DND-41 (cell line): ENCODE measurements at regions not wholly inside any gene's neighbourhood (a gene's known extent, or its start where the extent isn't known, plus 50 kb on each side); places are given as distances from the start of the nearest gene placed in this dataset.
A peak's percentile ranks its signal among the peaks of the same experiment; 100 is the strongest.

Experiments used
- ATAC-seq: fragments of 200-7000 bp; cut with Tn5 transposase; 3 replicates; pipeline ENCODE4 v1.9.1; 2021; ENCODE audit warnings: low read depth; ENCODE audit not compliant: insufficient read depth
- DNase-seq: peaks from one replicate; pipeline ENCODE4 v3.0.0-alpha.2; 2020
- H2AFZ ChIP-seq: 2 replicates; pipeline ENCODE4 v1.6.0; 2012; ENCODE audit warnings: low read depth, low read length
- H3K27ac ChIP-seq: 2 replicates; pipeline ENCODE4 v1.5.1; 2012; ENCODE audit warnings: low read length, inconsistent platforms
- H3K27me3 ChIP-seq: fragments of 200-600 bp; sonication (generic); 2 replicates; pipeline ENCODE4 v1.6.0; 2012; ENCODE audit warnings: low read length, mild to moderate bottlenecking, inconsistent platforms; ENCODE audit not compliant: insufficient read depth, poor library complexity
- H3K36me3 ChIP-seq: 2 replicates; pipeline ENCODE4 v1.5.1; 2012; ENCODE audit warnings: low read length, inconsistent platforms; ENCODE audit not compliant: insufficient read depth
- H3K4me1 ChIP-seq: 2 replicates; pipeline ENCODE4 v1.5.1; 2012; ENCODE audit warnings: mild to moderate bottlenecking, low read length; ENCODE audit not compliant: insufficient read depth
- H3K4me2 ChIP-seq: 2 replicates; pipeline ENCODE4 v1.6.0; 2012; ENCODE audit warnings: mild to moderate bottlenecking, moderate library complexity, low read length, inconsistent platforms; ENCODE audit not compliant: insufficient read depth
- H3K4me3 ChIP-seq, 2 experiments: fragments of 200-600 bp in 1 of 2; shearing (Covaris generic) in 1 of 2; 2 replicates each; pipeline ENCODE4 v1.5.1; 2012 to 2016; ENCODE audit warnings: inconsistent platforms in 2 of 2, low read length in 2 of 2, mild to moderate bottlenecking in 2 of 2, low read depth in 1 of 2, moderate library complexity in 1 of 2
- H3K79me2 ChIP-seq: 2 replicates; pipeline ENCODE4 v1.6.0; 2012; ENCODE audit warnings: low read length, inconsistent platforms; ENCODE audit not compliant: insufficient read depth
- H3K9ac ChIP-seq: 2 replicates; pipeline ENCODE4 v1.6.0; 2012; ENCODE audit warnings: low read depth, mild to moderate bottlenecking, inconsistent platforms, low read length, moderate library complexity
- H3K9me3 ChIP-seq: 2 replicates; pipeline ENCODE4 v1.5.1; 2012; ENCODE audit warnings: low read length, moderate library complexity, mild to moderate bottlenecking, inconsistent platforms; ENCODE audit not compliant: insufficient read depth, severe bottlenecking
- H4K20me1 ChIP-seq: 2 replicates; pipeline ENCODE4 v1.6.0; 2012; ENCODE audit warnings: low read length; ENCODE audit not compliant: insufficient read depth
- EZH2 ChIP-seq: IDR thresholded peaks from 3 replicates; pipeline ENCODE4 v1.6.1; 2012; ENCODE audit warnings: borderline replicate concordance, low read depth, mild to moderate bottlenecking, moderate library complexity, low read length, inconsistent platforms; ENCODE audit not compliant: severe bottlenecking
- TF ChIP-seq, protein P1 (sequence below): IDR thresholded peaks from 2 replicates; pipeline ENCODE4 v1.5.1; 2012; ENCODE audit warnings: borderline replicate concordance, low read length, moderate library complexity, mild to moderate bottlenecking; ENCODE audit not compliant: poor library complexity, severe bottlenecking; ENCODE audit errors: extremely low read depth

GRCh38 chr1:71330991-71331390, 250.2 kb upstream of the ZRANB2 start:
- TF ChIP-seq EZH2, result no peak
- TF ChIP-seq, protein P1, sequence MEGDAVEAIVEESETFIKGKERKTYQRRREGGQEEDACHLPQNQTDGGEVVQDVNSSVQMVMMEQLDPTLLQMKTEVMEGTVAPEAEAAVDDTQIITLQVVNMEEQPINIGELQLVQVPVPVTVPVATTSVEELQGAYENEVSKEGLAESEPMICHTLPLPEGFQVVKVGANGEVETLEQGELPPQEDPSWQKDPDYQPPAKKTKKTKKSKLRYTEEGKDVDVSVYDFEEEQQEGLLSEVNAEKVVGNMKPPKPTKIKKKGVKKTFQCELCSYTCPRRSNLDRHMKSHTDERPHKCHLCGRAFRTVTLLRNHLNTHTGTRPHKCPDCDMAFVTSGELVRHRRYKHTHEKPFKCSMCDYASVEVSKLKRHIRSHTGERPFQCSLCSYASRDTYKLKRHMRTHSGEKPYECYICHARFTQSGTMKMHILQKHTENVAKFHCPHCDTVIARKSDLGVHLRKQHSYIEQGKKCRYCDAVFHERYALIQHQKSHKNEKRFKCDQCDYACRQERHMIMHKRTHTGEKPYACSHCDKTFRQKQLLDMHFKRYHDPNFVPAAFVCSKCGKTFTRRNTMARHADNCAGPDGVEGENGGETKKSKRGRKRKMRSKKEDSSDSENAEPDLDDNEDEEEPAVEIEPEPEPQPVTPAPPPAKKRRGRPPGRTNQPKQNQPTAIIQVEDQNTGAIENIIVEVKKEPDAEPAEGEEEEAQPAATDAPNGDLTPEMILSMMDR, result no peak

GRCh38 chr1:71324671-71325267, 243.9 kb upstream of the ZRANB2 start:
- TF ChIP-seq, protein P1, result no peak
- TF ChIP-seq EZH2, result no peak
- Histone ChIP-seq H3K9ac (no peak overlapping the region), H3K27ac (no peak overlapping the region), H3K4me1 (no peaks in the 10 kb centered on the region), H3K9me3 (no peaks in the 10 kb centered on the region), H3K79me2 (no peaks in the 10 kb centered on the region), H3K4me2 (no peak overlapping the region), H4K20me1 (no peaks in the 10 kb centered on the region), H2AFZ (no peak overlapping the region), H3K4me3 (no peak overlapping the region), H3K36me3 (no peaks in the 10 kb centered on the region), H3K27me3 (no peaks in the 10 kb centered on the region)
- DNase-seq (no peak), ATAC-seq (no peak)

More at GRCh38 chr1:71330991-71331390, 250.2 kb upstream of the ZRANB2 start:
- Histone ChIP-seq H3K79me2 (no peaks in the 10 kb centered on the region), H4K20me1 (no peaks in the 10 kb centered on the region), H3K4me2 (no peak overlapping the region), H3K27ac (no peak overlapping the region), H3K4me1 (no peaks in the 10 kb centered on the region), H3K4me3 (no peak overlapping the region), H3K9me3 (peaks cover 7% of the 10 kb centered on the region), H3K36me3 (no peaks in the 10 kb centered on the region), H3K27me3 (no peaks in the 10 kb centered on the region), H2AFZ (no peak overlapping the region), H3K9ac (no peak overlapping the region)
- ATAC-seq (no peak), DNase-seq (no peak)

- Histone ChIP-seq H3K4me3 (peak overlapping the region in 1 of 2 experiments; percentile 30; a peak in 1 of 4 replicates), H3K9me3 (no peaks in the 10 kb centered on the region), H4K20me1 (no peaks in the 10 kb centered on the region), H3K27me3 (no peaks in the 10 kb centered on the region), H3K9ac (no peak overlapping the region), H3K4me2 (peak overlapping the region; percentile 49), H2AFZ (peak overlapping the region; percentile 41; the same call in 1 of the 2 replicates), H3K79me2 (no peaks in the 10 kb centered on the region), H3K36me3 (no peaks in the 10 kb centered on the region), H3K4me1 (peaks cover 4% of the 10 kb centered on the region), H3K27ac (no peak overlapping the region)
- ATAC-seq (no peak), DNase-seq (no peak)
- TF ChIP-seq, protein P1, result no peak
- no peak for TF ChIP-seq EZH2
Measured at GRCh38 chr1:71312545-71312944, 231.7 kb upstream of the ZRANB2 start.

GRCh38 chr1:71311376-71311775, 230.5 kb upstream of the ZRANB2 start:
- Histone ChIP-seq H4K20me1 (no peaks in the 10 kb centered on the region), H3K27ac (no peak overlapping the region), H3K27me3 (no peaks in the 10 kb centered on the region), H3K4me3 (no peak overlapping the region), H3K4me2 (no peak overlapping the region), H3K4me1 (peaks cover 8% of the 10 kb centered on the region), H3K79me2 (no peaks in the 10 kb centered on the region), H3K36me3 (no peaks in the 10 kb centered on the region), H2AFZ (no peak overlapping the region), H3K9me3 (no peaks in the 10 kb centered on the region), H3K9ac (no peak overlapping the region)
- no peak for DNase-seq
- ATAC-seq, result no peak
- TF ChIP-seq EZH2, result no peak
- TF ChIP-seq, protein P1, result no peak
